ENCODE measurements at regions not wholly inside any gene's neighbourhood (a gene's known extent, or its start where the extent isn't known, plus 50 kb on each side); places are given as distances from the start of the nearest gene placed in this dataset.

- peak; percentile 27 to 48 (median 37) for DNase-seq
These were observed 65.7 kb upstream of the KCNIP4 start for GRCh38 chr4:22014222-22014741.

- no peak for DNase-seq
These were observed 55.3 kb upstream of the KCNIP4 start for GRCh38 chr4:22003878-22004277.

Data from suppressor macrophage treated with lipopolysaccharide for 1 hour (primary cell).